Neuronal stem cell (in vitro differentiated cells): ENCODE measurements at regions not wholly inside any gene's neighbourhood (a gene's known extent, or its start where the extent isn't known, plus 50 kb on each side); places are given as distances from the start of the nearest gene placed in this dataset.

Source experiments
- DNase-seq: peaks from one replicate; pipeline ENCODE4 v3.0.0-alpha.2; 2013; ENCODE audit warnings: low spot score
- H2AFZ ChIP-seq: one replicate; pipeline ENCODE4 v1.6.1; 2013; ENCODE audit warnings: mild to moderate bottlenecking, low read length, inconsistent platforms
- H2AK5ac ChIP-seq: 2 replicates; pipeline ENCODE4 v1.6.1; 2013; ENCODE audit warnings: low read depth, mild to moderate bottlenecking, inconsistent platforms, low read length, moderate library complexity, mixed read lengths
- H2BK120ac ChIP-seq: 2 replicates; pipeline ENCODE4 v1.6.1; 2013; ENCODE audit warnings: low read depth, mild to moderate bottlenecking, inconsistent platforms, low read length, moderate library complexity, mixed read lengths
- H2BK12ac ChIP-seq: one replicate; pipeline ENCODE4 v1.6.1; 2013; ENCODE audit warnings: low read length, inconsistent platforms
- H2BK15ac ChIP-seq: 2 replicates; pipeline ENCODE4 v1.6.1; 2013; ENCODE audit warnings: mild to moderate bottlenecking, low read length, inconsistent platforms, mixed read lengths
- H2BK5ac ChIP-seq: one replicate; pipeline ENCODE4 v1.6.1; 2013; ENCODE audit warnings: inconsistent platforms, mild to moderate bottlenecking, low read length, moderate library complexity
- H3K14ac ChIP-seq: one replicate; pipeline ENCODE4 v1.6.1; 2013; ENCODE audit warnings: low read length, inconsistent platforms
- H3K18ac ChIP-seq: 2 replicates; pipeline ENCODE4 v1.6.1; 2013; ENCODE audit warnings: low read length, inconsistent platforms
- H3K23ac ChIP-seq: 2 replicates; pipeline ENCODE4 v1.6.1; 2013; ENCODE audit warnings: low read depth, mild to moderate bottlenecking, mixed read lengths, low read length, inconsistent platforms; ENCODE audit not compliant: poor library complexity
- H3K27ac ChIP-seq: replicated peaks from 3 replicates; pipeline ENCODE4 v1.5.1; 2013; ENCODE audit warnings: low read length, inconsistent platforms
- H3K27me3 ChIP-seq, 3 experiments: 2 replicates each; pipeline ENCODE4 v1.6.1; 2013; ENCODE audit warnings: low read length in 3 of 3, mild to moderate bottlenecking in 2 of 3, inconsistent platforms in 1 of 3, low read depth in 1 of 3, mixed read lengths in 1 of 3, moderate library complexity in 1 of 3; ENCODE audit not compliant: control insufficient read depth in 3 of 3, insufficient read depth in 3 of 3
- H3K36me3 ChIP-seq, 2 donors: replicated peaks in 1 of 2; 2 replicates each; pipeline ENCODE4 v1.6.1; 2013; ENCODE audit warnings: low read length in 2 of 2; ENCODE audit not compliant: control insufficient read depth in 2 of 2, insufficient read depth in 2 of 2
- H3K4ac ChIP-seq: 2 replicates; pipeline ENCODE4 v1.6.1; 2013; ENCODE audit warnings: inconsistent platforms, mild to moderate bottlenecking, low read length, moderate library complexity
- H3K4me1 ChIP-seq, 2 donors: 1 replicate in 1 of 2; 2 replicates in 1 of 2; pipeline ENCODE4 v1.6.1; 2013; ENCODE audit warnings: low read length in 2 of 2, low read depth in 1 of 2; ENCODE audit not compliant: control insufficient read depth in 2 of 2, insufficient read depth in 1 of 2
- H3K4me2 ChIP-seq: one replicate; pipeline ENCODE4 v1.6.1; 2013; ENCODE audit warnings: mild to moderate bottlenecking, low read length, inconsistent platforms; ENCODE audit not compliant: insufficient read depth, poor library complexity, severe bottlenecking
- H3K4me3 ChIP-seq, 2 donors: 2 replicates each; pipeline ENCODE4 v1.5.1; 2013; ENCODE audit warnings: low read length in 2 of 2, mild to moderate bottlenecking in 2 of 2, inconsistent platforms in 1 of 2, moderate library complexity in 1 of 2
- H3K79me1 ChIP-seq: one replicate; pipeline ENCODE4 v1.6.1; 2013; ENCODE audit warnings: low read depth, mild to moderate bottlenecking, inconsistent platforms, low read length, moderate library complexity
- H3K9ac ChIP-seq: one replicate; pipeline ENCODE4 v1.6.1; 2013; ENCODE audit warnings: mild to moderate bottlenecking, low read depth, low read length, inconsistent platforms; ENCODE audit not compliant: poor library complexity
- H3K9me3 ChIP-seq, 2 donors: replicated peaks in 1 of 2; 2 replicates each; pipeline versions ENCODE3 to v1.6.1; 2013; ENCODE audit warnings: low read length in 2 of 2, mild to moderate bottlenecking in 2 of 2, inconsistent platforms in 1 of 2, low read depth in 1 of 2, mixed read lengths in 1 of 2, moderate library complexity in 1 of 2; ENCODE audit not compliant: control insufficient read depth in 2 of 2, insufficient read depth in 1 of 2
- H4K8ac ChIP-seq: one replicate; pipeline ENCODE4 v1.6.1; 2013; ENCODE audit warnings: low read depth, mild to moderate bottlenecking, inconsistent platforms, low read length, moderate library complexity
- H4K91ac ChIP-seq: one replicate; pipeline ENCODE4 v1.6.1; 2013; ENCODE audit warnings: low read length, low read depth, mild to moderate bottlenecking, inconsistent platforms; ENCODE audit not compliant: poor library complexity
- WGBS, 2 donors: extraction: QIAGEN DNeasy Blood & Tissue Kit; methylation state at CpG; one replicate each; pipeline ENCODE4 v1.1.7; 2013; ENCODE audit warnings: missing lambda C conversion rate in 2 of 2, mixed read lengths in 1 of 2; ENCODE audit not compliant: insufficient read length in 2 of 2, insufficient replicate concordance in 1 of 2; ENCODE audit errors: extremely low coverage in 2 of 2; 5-methylcytosine and 5-hydroxymethylcytosine counted together

GRCh38 chr3:177488740-177489139 lies 291.5 kb upstream of the TBL1XR1 start:
- no peak for DNase-seq
- Histone ChIP-seq H2AFZ (no peak overlapping the region), H2BK5ac (no peak overlapping the region), H3K4me3 (no peak overlapping the region), H3K4me2 (no peak overlapping the region), H3K23ac (no peak overlapping the region), H2BK120ac (no peak overlapping the region), H2BK12ac (no peak overlapping the region), H2BK15ac (no peak overlapping the region), H2AK5ac (no peak overlapping the region), H4K8ac (no peak overlapping the region), H3K14ac (no peak overlapping the region), H3K79me1 (no peaks in the 10 kb centered on the region), H3K36me3 (no peaks in the 10 kb centered on the region), H3K18ac (no peak overlapping the region), H3K4ac (no peak overlapping the region), H4K91ac (no peak overlapping the region), H3K27ac (no peak overlapping the region), H3K27me3 (no peaks in the 10 kb centered on the region), H3K4me1 (peaks cover 5 to 13% of the 10 kb centered on the region in 2 donors), H3K9me3 (peaks cover 0 to 32% of the 10 kb centered on the region in 2 donors), H3K9ac (no peak overlapping the region)
- no CpG with 5 or more reads among the region's 2 CpGs for WGBS, 2 donors

GRCh38 chr3:177490626-177491025 lies 293.3 kb upstream of the TBL1XR1 start:
- Histone ChIP-seq H3K23ac (no peak overlapping the region), H2BK15ac (no peak overlapping the region), H3K36me3 (no peaks in the 10 kb centered on the region), H2BK5ac (no peak overlapping the region), H3K79me1 (no peaks in the 10 kb centered on the region), H3K9me3 (peaks cover 0 to 20% of the 10 kb centered on the region in 2 donors), H3K9ac (no peak overlapping the region), H4K8ac (no peak overlapping the region), H2AFZ (peak overlapping the region; percentile 40), H3K18ac (no peak overlapping the region), H2BK12ac (no peak overlapping the region), H3K4me1 (peaks cover 5 to 13% of the 10 kb centered on the region in 2 donors), H2AK5ac (no peak overlapping the region), H3K4me3 (no peak overlapping the region), H3K27me3 (no peaks in the 10 kb centered on the region), H3K4me2 (no peak overlapping the region), H3K27ac (no peak overlapping the region), H4K91ac (no peak overlapping the region), H3K4ac (no peak overlapping the region), H3K14ac (no peak overlapping the region), H2BK120ac (no peak overlapping the region)
- WGBS, 2 donors: no CpG with 5 or more reads among the region's 3 CpGs
- no peak for DNase-seq

- no peak overlapping the region for H3K27ac ChIP-seq
- H3K4ac ChIP-seq: no peak overlapping the region
- H3K23ac ChIP-seq: no peak overlapping the region
- no peak overlapping the region for H3K4me2 ChIP-seq
- no peak overlapping the region for H3K14ac ChIP-seq
- H3K4me1 ChIP-seq: peaks cover 5 to 13% of the 10 kb centered on the region in 2 donors
- H3K79me1 ChIP-seq: no peaks in the 10 kb centered on the region
- no peak overlapping the region for H3K4me3 ChIP-seq
- peak overlapping the region; percentile 73 for H2AFZ ChIP-seq
- H2BK120ac ChIP-seq: no peak overlapping the region
- H3K18ac ChIP-seq: no peak overlapping the region
- no peak overlapping the region for H2BK15ac ChIP-seq
- H2AK5ac ChIP-seq: no peak overlapping the region
- WGBS, 2 donors: no CpG with 5 or more reads among the region's 7 CpGs
- no peak overlapping the region for H4K91ac ChIP-seq
- no peak overlapping the region for H2BK5ac ChIP-seq
- no peak overlapping the region for H3K9ac ChIP-seq
- H3K27me3 ChIP-seq: no peaks in the 10 kb centered on the region
- H3K9me3 ChIP-seq: peaks cover 0 to 12% of the 10 kb centered on the region in 2 donors
- H4K8ac ChIP-seq: no peak overlapping the region
- no peak overlapping the region for H2BK12ac ChIP-seq
- no peaks in the 10 kb centered on the region for H3K36me3 ChIP-seq
- DNase-seq: no peak
Observed at GRCh38 chr3:177491296-177492032, 294.2 kb upstream of the TBL1XR1 start.

- H2BK12ac ChIP-seq: no peak overlapping the region
- peaks cover 5 to 13% of the 10 kb centered on the region in 2 donors for H3K4me1 ChIP-seq
- H2BK120ac ChIP-seq: no peak overlapping the region
- H3K4ac ChIP-seq: no peak overlapping the region
- H2BK15ac ChIP-seq: no peak overlapping the region
- no peak overlapping the region for H2AFZ ChIP-seq
- H3K36me3 ChIP-seq: no peaks in the 10 kb centered on the region
- no peak overlapping the region for H4K8ac ChIP-seq
- no peak overlapping the region for H3K27ac ChIP-seq
- H3K79me1 ChIP-seq: no peaks in the 10 kb centered on the region
- H3K4me2 ChIP-seq: no peak overlapping the region
- no peaks in the 10 kb centered on the region for H3K27me3 ChIP-seq
- no peak overlapping the region for H3K9ac ChIP-seq
- WGBS, 2 donors: no CpG with 5 or more reads among the region's 2 CpGs
- DNase-seq: no peak
- H3K4me3 ChIP-seq: no peak overlapping the region
- peak overlapping the region; percentile 66 for H3K14ac ChIP-seq
- H2AK5ac ChIP-seq: no peak overlapping the region
- no peak overlapping the region for H4K91ac ChIP-seq
- H3K9me3 ChIP-seq: peaks cover 0 to 10% of the 10 kb centered on the region in 2 donors
- no peak overlapping the region for H3K23ac ChIP-seq
- no peak overlapping the region for H3K18ac ChIP-seq
- H2BK5ac ChIP-seq: no peak overlapping the region
Observed at GRCh38 chr3:177493091-177493490, 295.8 kb upstream of the TBL1XR1 start.
